GM18517 (cell line): ENCODE measurements at regions not wholly inside any gene's neighbourhood (a gene's known extent, or its start where the extent isn't known, plus 50 kb on each side); places are given as distances from the start of the nearest gene placed in this dataset.
A peak's percentile ranks its signal among the peaks of the same experiment; 100 is the strongest.
"Not testable (repeated sequence)": the region's sequence is repeated elsewhere in the genome, so short reads cannot be mapped to it uniquely, and the experiment has no call there.

Experiments used
- ATAC-seq: cut with Tn5 transposase; IDR thresholded peaks from one replicate; pipeline ENCODE4 v1.9.1; 2021; ENCODE audit warnings: mild to moderate bottlenecking, moderate library complexity; ENCODE audit not compliant: unreplicated experiment

DNA sequence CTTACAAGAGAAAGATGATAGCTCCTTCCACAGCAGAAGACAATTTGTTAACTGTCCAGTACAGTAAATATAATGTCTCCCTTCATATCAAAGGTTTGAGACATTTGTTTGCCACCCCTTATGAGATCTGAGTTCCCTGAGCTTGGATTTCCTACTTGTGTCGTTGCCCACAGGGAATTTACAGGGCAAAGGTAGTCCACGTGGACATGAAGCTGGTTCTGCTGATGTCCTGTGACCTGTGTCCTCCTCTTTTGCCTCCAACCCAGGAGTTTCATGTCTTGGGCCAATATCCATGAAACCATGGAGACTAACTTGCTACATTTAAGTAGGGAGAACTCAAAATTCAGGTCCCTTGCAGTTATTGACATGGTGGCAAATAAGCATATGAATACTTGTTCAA lies 172.2 kb upstream of the KCTD7 start:
- not testable (repeated sequence) for ATAC-seq

DNA sequence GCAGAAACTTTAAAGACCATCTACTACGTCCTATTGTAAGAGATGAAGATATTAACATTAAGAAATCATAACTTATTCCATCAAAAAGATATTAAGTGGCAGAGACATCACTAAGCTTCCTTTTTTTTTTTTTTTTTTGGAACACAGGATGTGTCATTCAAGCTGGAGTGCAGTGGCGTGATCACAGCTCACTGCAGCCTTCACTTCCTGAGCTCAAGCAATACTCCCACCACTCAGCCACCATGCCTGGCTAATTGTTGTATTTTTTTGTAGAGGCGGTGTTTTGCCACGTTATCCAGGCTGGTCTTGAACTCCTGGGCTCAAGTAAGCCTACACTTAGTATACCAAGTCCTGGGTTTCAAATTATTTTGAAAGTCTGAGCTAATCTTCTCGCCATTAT lies 169.7 kb upstream of the KCTD7 start:
- ATAC-seq: not testable (repeated sequence)

DNA sequence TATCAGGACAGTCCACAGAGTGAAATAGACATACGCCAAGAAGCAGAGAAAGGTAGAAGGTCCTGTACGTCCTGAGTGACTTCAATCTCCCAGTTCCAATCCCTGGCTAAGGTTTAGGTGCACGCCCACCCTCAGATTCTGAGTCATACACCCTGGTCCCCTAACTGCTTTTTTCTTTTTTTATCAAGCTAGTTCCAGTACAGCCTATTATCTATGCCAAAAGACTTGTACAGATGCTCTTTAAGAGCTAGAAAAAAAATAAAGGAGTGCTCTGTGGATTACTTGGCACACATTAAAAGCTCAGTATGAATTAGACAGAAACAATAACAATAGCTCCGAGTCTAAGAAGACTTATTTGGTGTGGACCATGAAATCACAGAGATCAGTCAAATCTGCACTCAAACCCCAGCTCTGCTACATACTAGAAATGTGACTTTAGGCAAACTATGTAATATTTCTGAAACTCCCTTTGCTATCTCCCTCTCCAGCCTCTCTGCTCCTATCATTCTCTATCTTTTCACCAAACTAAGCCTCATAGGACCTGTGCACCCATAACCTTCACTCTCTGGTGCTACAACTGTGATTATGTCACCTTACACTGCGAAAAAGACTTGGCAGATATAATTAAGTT lies 168.8 kb upstream of the KCTD7 start:
- not testable (repeated sequence) for ATAC-seq

DNA sequence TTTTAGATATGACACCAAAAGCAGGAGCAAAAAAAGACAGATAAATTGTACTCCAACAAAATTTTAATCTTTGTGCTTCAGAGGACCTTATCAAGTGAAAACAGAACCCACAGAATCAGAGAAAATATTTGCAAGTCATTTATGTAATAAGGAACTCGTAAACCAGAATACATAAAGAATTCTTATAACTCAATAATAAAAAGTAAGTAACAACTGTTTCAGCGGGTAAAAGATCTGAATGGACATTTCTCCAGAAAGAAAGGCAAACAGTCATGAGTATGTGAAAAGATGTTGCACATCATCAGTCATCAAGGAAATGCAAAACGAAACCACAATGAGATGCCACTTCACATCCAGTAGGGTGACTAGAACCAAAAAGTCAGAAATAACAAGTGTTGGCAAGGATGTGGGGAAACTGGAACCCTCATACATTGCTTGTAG lies 167.7 kb upstream of the KCTD7 start:
- no peak for ATAC-seq

DNA sequence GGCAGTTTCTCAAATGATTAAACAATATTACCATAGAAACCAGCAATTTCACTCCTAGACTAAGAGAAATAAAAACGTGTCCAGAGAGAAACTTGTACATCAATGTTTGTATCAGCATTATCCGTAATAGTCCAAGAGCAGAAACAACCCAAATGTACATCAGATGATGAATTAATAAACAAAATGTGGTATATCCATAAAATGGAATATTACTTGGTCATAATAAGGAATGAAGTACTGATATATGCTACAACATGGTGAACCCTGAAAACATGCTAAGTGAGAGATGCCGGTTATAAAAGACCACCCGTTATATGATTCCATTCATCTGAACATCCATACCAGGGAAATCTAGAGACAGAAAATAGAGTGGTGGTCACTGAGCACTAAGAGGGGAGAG lies 167.3 kb upstream of the KCTD7 start:
- ATAC-seq: not testable (repeated sequence)

DNA sequence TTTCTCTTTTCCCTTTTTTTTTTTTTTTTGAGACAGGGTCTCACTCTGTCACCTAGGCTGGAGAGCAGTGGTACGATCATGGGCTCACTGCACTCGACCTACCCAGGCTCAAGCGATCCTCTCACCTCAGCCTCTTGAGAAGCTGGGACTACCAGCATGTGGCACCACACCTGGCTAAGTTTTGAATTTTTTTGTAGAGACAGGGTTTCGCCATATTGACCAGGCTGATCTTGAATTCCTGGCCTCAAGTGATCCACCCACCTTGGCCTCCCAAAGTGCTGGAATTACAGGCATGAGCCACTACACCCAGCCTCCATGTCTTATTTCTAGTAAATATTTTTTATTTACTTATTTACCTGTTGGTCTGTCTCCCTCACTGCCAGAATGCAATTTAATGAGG lies 165.8 kb upstream of the KCTD7 start:
- ATAC-seq: not testable (repeated sequence)

DNA sequence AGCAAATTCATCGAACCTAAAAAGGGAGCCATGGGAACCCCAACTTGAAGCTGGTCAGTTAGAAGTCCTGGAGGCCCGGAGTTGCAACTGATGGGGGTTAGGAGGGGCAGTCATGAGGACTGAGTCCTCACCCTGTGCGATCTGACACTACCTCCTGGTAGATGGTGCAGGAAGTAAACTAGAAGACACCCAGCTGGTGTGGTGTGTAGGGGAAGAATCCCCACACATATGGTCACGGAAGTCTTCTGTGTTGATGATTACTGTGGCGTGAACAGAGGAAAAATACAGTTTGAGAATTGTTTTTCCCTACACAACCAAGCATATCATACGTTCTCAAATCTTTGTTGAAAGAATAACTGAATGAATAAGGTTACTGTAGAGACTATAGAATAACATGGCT lies 164.6 kb upstream of the KCTD7 start:
- ATAC-seq: no peak

DNA sequence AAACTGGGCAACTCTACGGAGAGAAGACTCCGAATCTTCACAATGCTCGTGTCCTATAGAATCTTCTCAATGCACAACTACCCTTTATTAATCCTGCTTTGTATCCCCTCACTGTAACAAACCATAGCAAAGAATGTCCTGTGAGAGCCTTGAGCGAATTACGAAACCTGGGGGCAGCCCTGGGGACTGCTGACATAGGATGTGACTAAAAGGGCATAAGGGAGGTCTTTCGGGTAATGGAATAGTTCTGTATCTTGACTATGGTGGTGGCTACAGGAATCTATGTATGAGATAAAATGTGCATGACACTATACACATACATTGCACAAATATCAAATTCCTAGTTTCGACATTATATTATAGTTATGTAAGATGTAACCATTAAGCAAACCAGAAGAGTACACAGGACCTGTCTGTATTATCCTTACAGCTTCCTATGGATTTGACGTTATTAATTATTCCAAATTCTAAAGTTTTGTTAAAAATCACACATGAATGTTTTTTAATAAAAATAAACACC lies 162.5 kb upstream of the KCTD7 start:
- no peak for ATAC-seq

DNA sequence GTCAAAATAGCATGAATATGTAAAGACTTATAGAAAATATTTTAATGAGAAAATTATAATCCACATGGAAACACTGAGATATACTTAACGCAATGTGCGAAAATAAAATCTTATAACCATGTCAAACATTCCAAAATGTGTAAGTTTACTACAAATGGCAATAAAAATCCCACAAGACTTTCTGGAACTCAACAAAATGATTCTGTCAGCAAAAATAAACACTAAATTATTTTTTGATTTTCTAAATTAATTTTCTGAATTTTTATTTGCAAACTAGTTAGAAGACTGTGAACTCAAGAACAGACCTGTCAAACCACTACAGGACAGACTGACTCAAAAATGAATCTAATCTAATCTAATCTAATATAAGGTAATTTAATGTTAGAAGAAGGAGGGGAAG lies 160.8 kb upstream of the KCTD7 start:
- no peak for ATAC-seq

DNA sequence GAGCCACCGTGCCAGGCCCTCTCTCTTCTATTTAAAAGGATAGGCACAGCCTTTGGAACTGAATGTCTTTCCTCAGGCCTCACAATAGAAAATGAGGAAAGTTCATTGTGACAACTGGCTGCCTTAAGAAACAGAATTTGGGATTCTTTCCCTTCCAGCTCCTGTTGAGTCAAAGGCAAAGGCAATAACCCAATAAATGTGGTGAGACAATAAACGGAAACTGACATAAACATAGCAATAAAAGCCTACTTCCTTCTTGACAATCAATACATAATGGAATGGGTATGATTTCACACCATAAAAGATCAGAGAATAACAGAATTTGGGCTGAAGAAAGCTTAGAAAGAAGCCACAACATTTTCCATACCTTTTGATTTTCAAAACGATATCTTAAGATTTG lies 155.6 kb upstream of the KCTD7 start:
- not testable (repeated sequence) for ATAC-seq

DNA sequence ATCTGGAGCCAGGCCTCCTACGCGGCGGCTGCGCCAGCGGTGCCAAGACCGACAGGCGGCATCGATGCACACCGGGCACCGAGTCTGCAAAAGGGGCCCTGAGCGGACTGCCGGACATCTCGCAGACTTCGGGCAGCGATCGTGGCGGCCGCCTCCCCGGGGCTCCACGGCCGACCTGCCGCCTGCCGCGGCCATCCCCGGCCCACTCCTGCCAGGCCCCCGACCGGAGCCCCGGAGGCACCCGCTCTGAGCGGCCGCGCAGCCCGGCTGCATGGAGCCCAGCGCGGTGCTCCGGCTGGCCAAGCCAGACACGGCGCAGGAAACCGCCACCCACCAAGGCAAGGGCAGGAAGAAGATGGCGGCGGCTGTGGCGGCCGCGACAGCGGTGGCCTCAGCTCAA lies 154.2 kb upstream of the KCTD7 start:
- no peak for ATAC-seq

DNA sequence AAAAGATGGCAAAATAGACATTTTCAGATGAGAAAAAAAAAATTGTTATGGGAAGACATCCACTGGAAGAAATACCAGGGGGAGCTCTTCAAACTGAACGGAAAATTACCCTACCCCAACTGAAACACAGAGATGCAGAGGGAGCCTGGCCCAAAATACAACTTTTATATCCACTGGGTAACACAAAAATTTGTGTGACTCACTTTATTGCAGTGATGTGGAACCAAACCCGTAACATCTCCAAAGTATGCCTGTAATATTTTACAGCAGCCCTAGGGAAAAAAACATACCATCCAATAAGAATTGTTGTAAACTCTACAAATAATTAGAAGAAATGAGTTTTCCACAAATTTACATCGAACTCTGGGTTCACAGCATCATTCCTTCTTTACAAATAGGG lies 152.6 kb upstream of the KCTD7 start:
- not testable (repeated sequence) for ATAC-seq

DNA sequence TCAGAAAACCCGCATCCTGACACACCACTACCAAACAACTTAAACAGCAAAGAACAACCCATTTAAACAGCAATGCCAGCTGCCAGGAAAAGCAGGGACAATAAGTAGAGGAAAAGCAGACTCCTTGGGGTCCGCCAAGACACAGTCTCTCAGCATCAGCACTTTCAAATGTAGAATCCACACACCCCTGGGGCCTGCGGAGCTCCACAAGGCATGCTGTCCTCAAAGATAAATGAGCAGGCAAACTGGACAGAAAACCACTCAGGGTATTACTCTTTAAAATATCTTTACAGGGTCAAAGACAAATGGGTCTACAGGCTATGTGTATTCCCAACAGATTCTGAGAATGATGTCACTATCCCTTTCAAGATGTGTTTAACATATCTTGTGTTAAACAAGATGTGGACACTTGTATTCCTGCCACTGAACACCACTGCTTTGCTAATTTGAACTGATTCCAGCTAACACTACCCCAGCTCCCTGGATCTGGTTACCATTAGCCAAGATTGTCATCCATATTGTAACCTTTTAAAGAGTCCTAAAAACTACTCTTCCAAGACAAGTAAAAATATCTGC lies 150.8 kb upstream of the KCTD7 start:
- not testable (repeated sequence) for ATAC-seq

DNA sequence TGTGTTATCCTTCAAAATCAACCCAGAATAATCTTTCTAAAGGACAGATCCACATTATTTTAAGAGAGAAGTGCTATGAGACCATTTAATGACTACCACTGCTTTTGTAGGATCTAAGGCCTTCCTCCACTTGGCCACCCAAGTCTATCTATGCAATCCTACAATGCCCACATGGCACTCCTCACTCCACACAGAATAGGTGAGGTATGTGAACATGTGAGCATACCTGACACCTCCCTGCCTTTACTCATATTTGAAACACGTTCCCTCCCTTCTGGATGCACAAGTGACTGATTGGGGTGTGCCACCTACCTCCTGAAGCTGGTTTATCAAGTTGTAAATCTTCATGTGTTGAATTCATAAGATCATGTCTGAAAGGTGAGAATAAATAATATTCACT lies 147.5 kb upstream of the KCTD7 start:
- ATAC-seq: not testable (repeated sequence)

DNA sequence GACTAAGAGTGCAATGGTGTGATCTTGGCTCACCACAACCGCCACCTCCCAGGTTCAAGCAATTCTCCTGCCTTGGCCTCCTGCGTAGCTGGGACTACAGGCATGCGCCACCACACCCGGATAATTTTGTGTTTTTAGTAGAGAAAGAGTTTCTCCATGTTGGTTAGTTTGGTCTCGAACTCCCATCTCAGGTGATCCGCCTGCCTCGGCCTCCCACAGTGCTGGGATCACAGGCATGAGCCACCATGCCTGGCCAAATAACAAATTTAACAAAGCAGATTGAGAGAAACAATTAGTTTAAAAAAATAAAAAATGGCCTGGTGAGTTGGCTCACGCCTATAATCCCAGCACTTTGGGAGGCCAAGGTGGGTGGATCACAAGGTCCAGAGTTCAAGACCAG lies 139.6 kb upstream of the KCTD7 start:
- ATAC-seq: not testable (repeated sequence)

DNA sequence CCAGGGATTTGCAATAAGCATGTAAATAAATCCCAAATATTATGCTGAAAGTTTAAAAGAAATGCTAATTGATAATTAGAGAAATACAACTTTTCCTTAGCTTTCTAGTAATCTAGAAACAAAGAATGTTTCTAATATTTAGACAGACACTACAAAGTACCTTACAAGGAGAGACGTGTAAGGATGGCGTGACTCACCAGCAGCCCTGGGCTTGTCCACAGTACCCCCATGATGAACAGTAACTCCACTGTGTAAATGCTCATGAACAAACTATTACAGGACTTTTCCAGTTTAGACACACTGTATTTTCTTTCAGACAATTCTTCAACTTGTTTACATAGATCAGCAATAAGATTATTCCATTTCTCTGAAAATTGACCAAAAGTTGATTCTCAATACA lies 138.9 kb upstream of the KCTD7 start:
- ATAC-seq: not testable (repeated sequence)

DNA sequence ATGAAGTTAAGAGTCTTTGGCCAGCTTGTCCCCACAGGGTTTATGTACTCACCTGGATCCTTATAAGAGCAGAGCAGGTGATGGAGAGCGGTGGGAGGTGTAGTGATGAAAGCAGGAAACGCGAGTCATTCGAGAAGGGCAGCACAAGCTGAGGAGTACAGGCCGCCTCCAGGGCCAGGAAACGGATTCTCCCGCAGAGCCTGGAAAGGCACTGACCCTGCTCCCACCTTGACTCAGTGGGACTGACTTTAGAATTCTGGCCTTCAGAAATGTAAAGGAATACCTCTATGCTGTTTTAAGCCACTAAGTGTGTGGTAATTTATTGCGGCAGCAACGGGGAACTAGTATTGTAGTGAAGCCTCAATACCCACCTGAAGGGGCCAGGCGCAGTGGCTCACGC lies 137.7 kb upstream of the KCTD7 start:
- not testable (repeated sequence) for ATAC-seq

DNA sequence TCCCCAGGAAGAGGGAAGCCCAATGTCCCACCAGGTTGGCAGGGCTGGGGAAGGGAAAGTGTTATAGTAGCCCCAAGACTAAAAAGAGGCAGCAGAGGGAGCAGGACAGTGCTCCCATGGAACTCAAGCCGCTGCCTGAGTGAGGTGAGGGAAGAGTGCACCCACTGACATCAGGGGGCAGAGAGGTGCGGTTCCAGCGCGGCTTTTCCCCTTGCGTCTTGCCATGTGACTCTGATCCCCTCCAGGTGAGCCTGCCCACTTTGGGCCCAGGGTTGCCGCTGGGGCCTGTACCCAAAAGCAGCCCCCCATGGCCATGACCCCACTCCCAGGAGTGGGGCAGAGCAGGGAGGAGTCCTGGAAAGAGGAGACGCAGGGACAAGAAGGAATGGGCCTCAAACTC lies 136.3 kb upstream of the KCTD7 start:
- ATAC-seq: not testable (repeated sequence)

DNA sequence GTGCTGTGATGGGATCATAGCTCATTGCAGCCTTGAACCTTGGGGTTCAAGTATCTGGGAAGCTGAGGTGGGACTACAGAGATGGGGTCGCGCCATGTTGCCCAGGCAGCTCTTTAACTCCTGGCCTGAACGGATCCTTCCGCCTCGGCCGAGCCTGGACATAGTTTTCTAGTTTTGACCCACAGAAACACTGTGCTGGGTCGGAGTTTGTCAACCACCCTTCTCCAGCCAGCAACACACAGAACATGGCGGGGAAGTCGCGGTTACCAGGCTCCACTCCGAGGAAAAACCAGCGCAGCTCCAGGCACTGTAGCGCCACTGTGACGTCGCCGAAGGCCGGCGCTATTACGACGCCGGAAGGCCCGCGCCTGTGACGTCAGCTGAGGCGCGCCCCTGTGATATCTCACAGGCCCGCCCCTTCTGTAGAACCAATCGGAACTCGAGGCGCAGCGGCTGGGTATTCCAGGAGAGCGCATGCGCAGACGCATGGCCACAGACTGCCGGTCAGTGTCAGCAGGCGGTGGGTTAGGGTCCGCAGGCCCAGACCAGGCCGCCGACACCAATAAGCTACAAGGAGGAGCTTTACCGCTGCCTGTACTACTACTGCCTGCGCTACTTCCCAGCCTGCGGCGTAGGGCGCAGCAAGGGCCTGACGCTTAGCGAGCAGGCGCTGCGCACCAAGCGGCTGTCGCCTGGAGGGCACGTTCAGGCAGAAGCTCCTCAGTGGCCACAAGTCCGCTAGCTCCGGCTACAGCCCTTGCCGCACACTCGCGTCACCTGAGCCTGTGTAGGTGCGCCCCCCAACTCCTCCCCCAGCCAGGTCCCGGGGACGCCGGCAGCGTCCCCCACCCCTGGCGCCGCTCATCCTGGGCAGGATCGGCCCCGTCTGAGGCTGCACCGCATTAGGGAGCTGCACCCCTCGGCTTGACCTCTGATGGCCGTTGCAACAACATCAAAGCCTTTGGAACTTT lies 135.2 kb upstream of the KCTD7 start:
- peak; percentile 94 for ATAC-seq

DNA sequence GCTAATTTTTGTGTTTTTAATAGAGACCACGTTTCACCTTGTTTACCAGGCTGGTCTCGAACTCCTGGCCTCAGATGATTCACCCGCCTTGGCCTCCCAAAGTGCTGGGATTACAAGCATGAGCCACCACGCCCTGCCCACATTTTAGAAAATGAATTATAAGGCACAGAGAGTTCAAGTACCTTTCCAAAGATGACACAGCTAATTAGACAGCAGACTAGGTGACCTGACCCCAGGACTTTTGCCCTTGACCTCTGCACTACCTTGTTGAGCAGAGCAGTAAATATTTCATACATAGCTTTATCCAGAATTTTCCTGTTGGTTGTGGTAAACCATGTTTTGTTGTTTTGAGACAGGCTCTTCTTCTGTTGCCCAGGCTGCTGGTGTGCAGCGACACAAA lies 131.3 kb upstream of the KCTD7 start:
- ATAC-seq: no peak

DNA sequence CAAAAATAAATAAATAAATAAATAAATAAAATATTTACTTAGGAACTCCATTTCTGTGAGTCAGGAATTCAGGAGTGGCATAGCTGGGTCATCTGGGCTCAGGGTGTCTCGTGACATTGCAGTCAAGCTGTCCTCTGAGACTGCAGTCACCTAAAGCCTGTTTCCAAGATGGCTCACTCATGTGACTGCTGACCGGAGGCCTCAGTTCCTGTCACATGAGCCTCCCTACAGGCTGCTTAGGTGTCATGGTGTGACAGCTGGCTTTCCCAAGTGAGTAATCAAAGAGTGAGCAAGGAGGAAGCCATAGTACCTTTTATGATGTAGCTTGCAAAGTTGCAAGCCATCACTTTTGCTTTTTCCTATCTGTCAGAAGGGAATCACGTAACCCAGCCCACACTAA lies 128.6 kb upstream of the KCTD7 start:
- ATAC-seq: no peak
